ENCODE measurements at regions not wholly inside any gene's neighbourhood (a gene's known extent, or its start where the extent isn't known, plus 50 kb on each side); places are given as distances from the start of the nearest gene placed in this dataset.

- H3K27me3 ChIP-seq (ENCODE audit: control insufficient read depth, insufficient read depth, low read length) = no peaks in the 10 kb centered on the region
- H3K4me3 ChIP-seq (ENCODE audit: low read depth, low read length) = no peak overlapping the region
- no peak overlapping the region for H3K9ac ChIP-seq (ENCODE audit: low read depth, low read length)
- H3K9me3 ChIP-seq (ENCODE audit: control insufficient read depth, insufficient read depth, low read length) = no peaks in the 10 kb centered on the region
- no peaks in the 10 kb centered on the region for H3K36me3 ChIP-seq (ENCODE audit: control insufficient read depth, insufficient read depth, low read length)
- peaks cover 6% of the 10 kb centered on the region for H3K4me1 ChIP-seq (ENCODE audit: control insufficient read depth, insufficient read depth, low read length)
Measured at GRCh38 chr5:112635771-112636731, 101.6 kb upstream of the APC start.

GRCh38 chr5:112636751-112637150 lies 100.9 kb upstream of the APC start:
- Histone ChIP-seq H3K9ac (ENCODE audit: low read depth, low read length) (no peak overlapping the region), H3K36me3 (ENCODE audit: control insufficient read depth, insufficient read depth, low read length) (no peaks in the 10 kb centered on the region), H3K4me3 (ENCODE audit: low read depth, low read length) (no peak overlapping the region), H3K27me3 (ENCODE audit: control insufficient read depth, insufficient read depth, low read length) (no peaks in the 10 kb centered on the region), H3K4me1 (ENCODE audit: control insufficient read depth, insufficient read depth, low read length) (peaks cover 6% of the 10 kb centered on the region), H3K9me3 (ENCODE audit: control insufficient read depth, insufficient read depth, low read length) (no peaks in the 10 kb centered on the region)

- no peaks in the 10 kb centered on the region for H3K9me3 ChIP-seq (ENCODE audit: control insufficient read depth, insufficient read depth, low read length)
- peaks cover 6% of the 10 kb centered on the region for H3K4me1 ChIP-seq (ENCODE audit: control insufficient read depth, insufficient read depth, low read length)
- no peaks in the 10 kb centered on the region for H3K27me3 ChIP-seq (ENCODE audit: control insufficient read depth, insufficient read depth, low read length)
- H3K4me3 ChIP-seq (ENCODE audit: low read depth, low read length) = no peak overlapping the region
- no peaks in the 10 kb centered on the region for H3K36me3 ChIP-seq (ENCODE audit: control insufficient read depth, insufficient read depth, low read length)
- no peak overlapping the region for H3K9ac ChIP-seq (ENCODE audit: low read depth, low read length)
Measured at GRCh38 chr5:112637343-112637742, 100.3 kb upstream of the APC start.

- Histone ChIP-seq H3K4me3 (ENCODE audit: low read depth, low read length) (no peak overlapping the region), H3K9me3 (ENCODE audit: control insufficient read depth, insufficient read depth, low read length) (no peaks in the 10 kb centered on the region), H3K4me1 (ENCODE audit: control insufficient read depth, insufficient read depth, low read length) (no peaks in the 10 kb centered on the region), H3K27me3 (ENCODE audit: control insufficient read depth, insufficient read depth, low read length) (no peaks in the 10 kb centered on the region), H3K36me3 (ENCODE audit: control insufficient read depth, insufficient read depth, low read length) (no peaks in the 10 kb centered on the region), H3K9ac (ENCODE audit: low read depth, low read length) (no peak overlapping the region)
Measured at GRCh38 chr5:112640546-112640945, 97.1 kb upstream of the APC start.

- H3K9me3 ChIP-seq (ENCODE audit: control insufficient read depth, insufficient read depth, low read length) = no peaks in the 10 kb centered on the region
- H3K4me1 ChIP-seq (ENCODE audit: control insufficient read depth, insufficient read depth, low read length) = no peaks in the 10 kb centered on the region
- H3K4me3 ChIP-seq (ENCODE audit: low read depth, low read length) = no peak overlapping the region
- no peaks in the 10 kb centered on the region for H3K27me3 ChIP-seq (ENCODE audit: control insufficient read depth, insufficient read depth, low read length)
- no peaks in the 10 kb centered on the region for H3K36me3 ChIP-seq (ENCODE audit: control insufficient read depth, insufficient read depth, low read length)
- H3K9ac ChIP-seq (ENCODE audit: low read depth, low read length) = no peak overlapping the region
Measured at GRCh38 chr5:112641515-112642110, 96.1 kb upstream of the APC start.

GRCh38 chr5:112642885-112643284 lies 94.8 kb upstream of the APC start:
- Histone ChIP-seq H3K27me3 (ENCODE audit: control insufficient read depth, insufficient read depth, low read length) (no peaks in the 10 kb centered on the region), H3K36me3 (ENCODE audit: control insufficient read depth, insufficient read depth, low read length) (no peaks in the 10 kb centered on the region), H3K9me3 (ENCODE audit: control insufficient read depth, insufficient read depth, low read length) (no peaks in the 10 kb centered on the region), H3K4me1 (ENCODE audit: control insufficient read depth, insufficient read depth, low read length) (no peaks in the 10 kb centered on the region), H3K9ac (ENCODE audit: low read depth, low read length) (no peak overlapping the region), H3K4me3 (ENCODE audit: low read depth, low read length) (no peak overlapping the region)

- no peak overlapping the region for H3K4me3 ChIP-seq (ENCODE audit: low read depth, low read length)
Measured at GRCh38 chr5:112643339-112643971, 94.2 kb upstream of the APC start.

GRCh38 chr5:112646139-112646936 lies 91.3 kb upstream of the APC start:
- H3K36me3 ChIP-seq (ENCODE audit: control insufficient read depth, insufficient read depth, low read length) = no peaks in the 10 kb centered on the region
- no peaks in the 10 kb centered on the region for H3K4me1 ChIP-seq (ENCODE audit: control insufficient read depth, insufficient read depth, low read length)
- H3K9me3 ChIP-seq (ENCODE audit: control insufficient read depth, insufficient read depth, low read length) = no peaks in the 10 kb centered on the region
- H3K27me3 ChIP-seq (ENCODE audit: control insufficient read depth, insufficient read depth, low read length) = no peaks in the 10 kb centered on the region
- no peak overlapping the region for H3K9ac ChIP-seq (ENCODE audit: low read depth, low read length)
- H3K4me3 ChIP-seq (ENCODE audit: low read depth, low read length) = no peak overlapping the region

More at GRCh38 chr5:112643339-112643971, 94.2 kb upstream of the APC start:
- H3K9ac ChIP-seq (ENCODE audit: low read depth, low read length) = no peak overlapping the region
- H3K9me3 ChIP-seq (ENCODE audit: control insufficient read depth, insufficient read depth, low read length) = no peaks in the 10 kb centered on the region
- H3K4me1 ChIP-seq (ENCODE audit: control insufficient read depth, insufficient read depth, low read length) = no peaks in the 10 kb centered on the region
- no peaks in the 10 kb centered on the region for H3K27me3 ChIP-seq (ENCODE audit: control insufficient read depth, insufficient read depth, low read length)
- H3K36me3 ChIP-seq (ENCODE audit: control insufficient read depth, insufficient read depth, low read length) = no peaks in the 10 kb centered on the region

- Histone ChIP-seq H3K27me3 (ENCODE audit: control insufficient read depth, insufficient read depth, low read length) (no peaks in the 10 kb centered on the region), H3K36me3 (ENCODE audit: control insufficient read depth, insufficient read depth, low read length) (no peaks in the 10 kb centered on the region), H3K9ac (ENCODE audit: low read depth, low read length) (no peak overlapping the region), H3K4me3 (ENCODE audit: low read depth, low read length) (no peak overlapping the region), H3K9me3 (ENCODE audit: control insufficient read depth, insufficient read depth, low read length) (no peaks in the 10 kb centered on the region), H3K4me1 (ENCODE audit: control insufficient read depth, insufficient read depth, low read length) (no peaks in the 10 kb centered on the region)
Measured at GRCh38 chr5:112647428-112647827, 90.3 kb upstream of the APC start.

- no peaks in the 10 kb centered on the region for H3K9me3 ChIP-seq (ENCODE audit: control insufficient read depth, insufficient read depth, low read length)
- H3K27me3 ChIP-seq (ENCODE audit: control insufficient read depth, insufficient read depth, low read length) = no peaks in the 10 kb centered on the region
- H3K36me3 ChIP-seq (ENCODE audit: control insufficient read depth, insufficient read depth, low read length) = no peaks in the 10 kb centered on the region
- no peak overlapping the region for H3K9ac ChIP-seq (ENCODE audit: low read depth, low read length)
- no peaks in the 10 kb centered on the region for H3K4me1 ChIP-seq (ENCODE audit: control insufficient read depth, insufficient read depth, low read length)
- no peak overlapping the region for H3K4me3 ChIP-seq (ENCODE audit: low read depth, low read length)
Measured at GRCh38 chr5:112648264-112648663, 89.4 kb upstream of the APC start.

- Histone ChIP-seq H3K27me3 (ENCODE audit: control insufficient read depth, insufficient read depth, low read length) (no peaks in the 10 kb centered on the region), H3K9me3 (ENCODE audit: control insufficient read depth, insufficient read depth, low read length) (no peaks in the 10 kb centered on the region), H3K4me3 (ENCODE audit: low read depth, low read length) (no peak overlapping the region), H3K36me3 (ENCODE audit: control insufficient read depth, insufficient read depth, low read length) (no peaks in the 10 kb centered on the region), H3K4me1 (ENCODE audit: control insufficient read depth, insufficient read depth, low read length) (no peaks in the 10 kb centered on the region), H3K9ac (ENCODE audit: low read depth, low read length) (no peak overlapping the region)
Measured at GRCh38 chr5:112649882-112650281, 87.8 kb upstream of the APC start.
